22Rv1 (cell line): ENCODE measurements at regions not wholly inside any gene's neighbourhood (a gene's known extent, or its start where the extent isn't known, plus 50 kb on each side); places are given as distances from the start of the nearest gene placed in this dataset.

Experiments
- H3K27ac ChIP-seq: fragments of 450-650 bp; 2 replicates; pipeline ENCODE4 v1.5.1; 2017
- CTCF ChIP-seq: fragments of 450-650 bp; IDR thresholded peaks from 2 replicates; pipeline ENCODE4 v1.5.1; 2017; ENCODE audit warnings: mild to moderate bottlenecking
- ZFX ChIP-seq: fragments of 450-650 bp; IDR thresholded peaks from 2 replicates; pipeline ENCODE4 v1.6.1; 2017; ENCODE audit warnings: antibody characterized with exemption, borderline replicate concordance

GRCh38 chr6:163771180-163771579 lies 356.7 kb downstream of the QKI start:
- TF ChIP-seq CTCF (no peak), ZFX (no peak)
- H3K27ac ChIP-seq: no peak overlapping the region

GRCh38 chr6:163768905-163769304 lies 354.4 kb downstream of the QKI start:
- TF ChIP-seq CTCF (no peak), ZFX (no peak)
- H3K27ac ChIP-seq: no peak overlapping the region

GRCh38 chr6:163766936-163767335 lies 352.4 kb downstream of the QKI start:
- H3K27ac ChIP-seq: no peak overlapping the region

GRCh38 chr6:163765335-163765734 lies 350.8 kb downstream of the QKI start:
- H3K27ac ChIP-seq: no peak overlapping the region
- TF ChIP-seq ZFX: no peak
- no peak for TF ChIP-seq CTCF

More at GRCh38 chr6:163766936-163767335, 352.4 kb downstream of the QKI start:
- TF ChIP-seq CTCF (no peak), ZFX (no peak)

- no peak overlapping the region for H3K27ac ChIP-seq
- no peak for TF ChIP-seq ZFX
Measured at GRCh38 chr6:163764565-163764964, 350.0 kb downstream of the QKI start.

- TF ChIP-seq CTCF (no peak), ZFX (no peak)
- no peak overlapping the region for H3K27ac ChIP-seq
Measured at GRCh38 chr6:163761481-163761880, 347.0 kb downstream of the QKI start.

- TF ChIP-seq ZFX (no peak), CTCF (no peak)
- H3K27ac ChIP-seq: no peak overlapping the region
Measured at GRCh38 chr6:163760860-163761259, 346.3 kb downstream of the QKI start.

- TF ChIP-seq CTCF (no peak), ZFX (no peak)
- no peak overlapping the region for H3K27ac ChIP-seq
Measured at GRCh38 chr6:163759542-163759941, 345.0 kb downstream of the QKI start.
